ENCODE measurements at regions not wholly inside any gene's neighbourhood (a gene's known extent, or its start where the extent isn't known, plus 50 kb on each side); places are given as distances from the start of the nearest gene placed in this dataset.

DNA sequence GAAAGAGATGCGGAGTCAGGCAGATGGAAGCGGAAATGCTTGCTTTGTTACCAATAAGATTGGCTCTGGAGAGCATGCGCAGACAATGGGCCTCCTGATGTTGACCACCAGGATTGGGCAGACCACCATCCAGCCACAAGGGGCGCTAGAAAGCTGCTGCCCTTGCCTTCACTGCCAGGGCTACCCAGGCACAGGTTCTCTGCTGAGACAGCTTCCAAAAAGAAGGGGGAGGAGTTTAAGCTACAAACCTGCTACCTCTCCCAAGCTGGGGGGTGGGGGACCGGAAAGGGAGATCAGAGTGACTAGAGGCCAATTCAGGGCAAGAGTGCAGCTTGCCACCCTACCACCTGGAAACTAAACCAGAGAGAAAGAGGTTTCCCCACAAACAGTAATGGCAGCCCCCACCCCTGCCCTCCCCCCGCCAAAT lies 369.7 kb downstream of the RRAGC start:
- Mint-ChIP-seq H3K27me3 (ENCODE audit: low read depth) (no peaks in the 10 kb centered on the region; the same call in none of the 2 replicates), H3K27ac (peak overlapping the region; percentile 92), H3K4me1 (peaks cover 55% of the 10 kb centered on the region), H3K4me3 (no peak overlapping the region), H3K9me3 (peaks cover 9% of the 10 kb centered on the region), H3K36me3 (peaks cover 7% of the 10 kb centered on the region)
- ATAC-seq = peak; percentile 96
- POLR2A ChIA-PET = interaction anchor here (0.6 to 1.1 kb wide), 6 partner anchors 9 to 443 kb away, joined by 3 to 5 read pairs (median 4); partner anchors contain the start of gene POU3F1
- TF ChIP-seq SP1 (CRISPR knock-in tag; conservative IDR thresholded peaks at IDR 0.05) = peak; percentile 77
- TF ChIP-seq NFYB (CRISPR knock-in tag; conservative IDR thresholded peaks at IDR 0.05; ENCODE audit: low read depth) = peak; percentile 60
- TF ChIP-seq ELF4 (CRISPR knock-in tag; IDR thresholded peaks at IDR 0.05; ENCODE audit: low read depth) = no peak
- peak; percentile 64; the same call in 1 of the 2 replicates for TF ChIP-seq TEAD1 (CRISPR knock-in tag; IDR thresholded peaks at IDR 0.05)
- TF ChIP-seq NR1H2 (CRISPR knock-in tag; IDR thresholded peaks at IDR 0.05) = no peak
- peak; percentile 65; the same call in 1 of the 2 replicates for TF ChIP-seq FOXK1 (CRISPR knock-in tag; IDR thresholded peaks at IDR 0.05)
- TF ChIP-seq NFE2L1 (CRISPR knock-in tag; IDR thresholded peaks at IDR 0.05) = no peak
- TF ChIP-seq, protein P1, sequence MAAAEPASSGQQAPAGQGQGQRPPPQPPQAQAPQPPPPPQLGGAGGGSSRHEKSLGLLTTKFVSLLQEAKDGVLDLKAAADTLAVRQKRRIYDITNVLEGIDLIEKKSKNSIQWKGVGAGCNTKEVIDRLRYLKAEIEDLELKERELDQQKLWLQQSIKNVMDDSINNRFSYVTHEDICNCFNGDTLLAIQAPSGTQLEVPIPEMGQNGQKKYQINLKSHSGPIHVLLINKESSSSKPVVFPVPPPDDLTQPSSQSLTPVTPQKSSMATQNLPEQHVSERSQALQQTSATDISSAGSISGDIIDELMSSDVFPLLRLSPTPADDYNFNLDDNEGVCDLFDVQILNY (CRISPR knock-in tag; IDR thresholded peaks at IDR 0.05) = no peak
- no peak for TF ChIP-seq OVOL2 (CRISPR knock-in tag; IDR thresholded peaks at IDR 0.05; ENCODE audit: borderline replicate concordance)
- no peak for TF ChIP-seq CREM (CRISPR knock-in tag; IDR thresholded peaks at IDR 0.05)
- TF ChIP-seq, protein P2, sequence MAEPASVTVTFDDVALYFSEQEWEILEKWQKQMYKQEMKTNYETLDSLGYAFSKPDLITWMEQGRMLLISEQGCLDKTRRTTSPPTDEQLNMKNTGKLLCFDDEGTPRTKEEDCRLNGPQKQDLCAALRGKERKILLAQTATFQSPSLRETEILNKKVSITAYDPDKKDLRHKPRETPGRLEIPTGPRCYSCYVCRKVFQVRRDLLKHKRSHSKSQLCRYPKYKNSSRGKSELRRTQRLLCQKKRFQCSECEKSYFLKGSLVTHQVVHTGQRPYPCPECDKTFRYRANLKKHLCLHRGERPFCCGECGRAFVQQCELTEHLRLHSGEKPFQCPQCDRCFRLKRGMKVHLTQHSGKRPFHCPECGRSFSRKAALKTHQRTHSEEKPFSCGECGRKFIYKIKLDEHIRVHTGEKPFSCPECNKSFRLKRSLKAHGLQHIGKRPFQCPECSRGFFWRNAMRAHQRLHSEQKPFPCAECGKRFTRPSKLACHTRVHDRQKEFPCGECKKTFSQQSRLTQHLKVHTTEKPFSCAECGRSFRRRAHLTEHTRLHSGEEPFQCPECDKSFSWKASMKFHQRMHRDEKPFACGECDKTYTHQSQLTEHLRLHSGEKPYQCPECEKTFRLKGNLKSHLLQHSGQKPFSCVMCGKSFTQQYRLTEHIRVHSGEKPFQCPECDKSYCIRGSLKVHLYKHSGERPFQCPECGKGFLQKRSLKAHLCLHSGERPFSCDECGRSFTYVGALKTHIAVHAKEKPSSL (CRISPR knock-in tag; conservative IDR thresholded peaks at IDR 0.05) = no peak
- TF ChIP-seq, protein P3, sequence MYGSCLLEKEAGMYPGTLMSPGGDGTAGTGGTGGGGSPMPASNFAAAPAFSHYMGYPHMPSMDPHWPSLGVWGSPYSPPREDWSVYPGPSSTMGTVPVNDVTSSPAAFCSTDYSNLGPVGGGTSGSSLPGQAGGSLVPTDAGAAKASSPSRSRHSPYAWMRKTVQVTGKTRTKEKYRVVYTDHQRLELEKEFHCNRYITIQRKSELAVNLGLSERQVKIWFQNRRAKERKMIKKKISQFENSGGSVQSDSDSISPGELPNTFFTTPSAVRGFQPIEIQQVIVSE (CRISPR knock-in tag; IDR thresholded peaks at IDR 0.05; ENCODE audit: borderline replicate concordance) = no peak
- TF ChIP-seq ATF3 (CRISPR knock-in tag; conservative IDR thresholded peaks at IDR 0.05) = no peak
- 0 out of 2 replicates have a peak, but pooled peaks have one; percentile 17 for TF ChIP-seq PRRX2 (CRISPR knock-in tag; IDR thresholded peaks at IDR 0.05)
- TF ChIP-seq FOXP1 (CRISPR knock-in tag; IDR thresholded peaks at IDR 0.05; ENCODE audit: borderline replicate concordance) = peak; percentile 46; the same call in 1 of the 2 replicates
- TF ChIP-seq, protein P4, sequence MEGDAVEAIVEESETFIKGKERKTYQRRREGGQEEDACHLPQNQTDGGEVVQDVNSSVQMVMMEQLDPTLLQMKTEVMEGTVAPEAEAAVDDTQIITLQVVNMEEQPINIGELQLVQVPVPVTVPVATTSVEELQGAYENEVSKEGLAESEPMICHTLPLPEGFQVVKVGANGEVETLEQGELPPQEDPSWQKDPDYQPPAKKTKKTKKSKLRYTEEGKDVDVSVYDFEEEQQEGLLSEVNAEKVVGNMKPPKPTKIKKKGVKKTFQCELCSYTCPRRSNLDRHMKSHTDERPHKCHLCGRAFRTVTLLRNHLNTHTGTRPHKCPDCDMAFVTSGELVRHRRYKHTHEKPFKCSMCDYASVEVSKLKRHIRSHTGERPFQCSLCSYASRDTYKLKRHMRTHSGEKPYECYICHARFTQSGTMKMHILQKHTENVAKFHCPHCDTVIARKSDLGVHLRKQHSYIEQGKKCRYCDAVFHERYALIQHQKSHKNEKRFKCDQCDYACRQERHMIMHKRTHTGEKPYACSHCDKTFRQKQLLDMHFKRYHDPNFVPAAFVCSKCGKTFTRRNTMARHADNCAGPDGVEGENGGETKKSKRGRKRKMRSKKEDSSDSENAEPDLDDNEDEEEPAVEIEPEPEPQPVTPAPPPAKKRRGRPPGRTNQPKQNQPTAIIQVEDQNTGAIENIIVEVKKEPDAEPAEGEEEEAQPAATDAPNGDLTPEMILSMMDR (IDR thresholded peaks at IDR 0.05) = peak; percentile 87
- TF ChIP-seq ZNF281 (CRISPR knock-in tag; IDR thresholded peaks at IDR 0.05) = peak; percentile 85; the same call in 1 of the 2 replicates
- peak; percentile 49; the same call in 1 of the 2 replicates for TF ChIP-seq MAX (CRISPR knock-in tag; IDR thresholded peaks at IDR 0.05)
- TF ChIP-seq ZNF396 (CRISPR knock-in tag; IDR thresholded peaks at IDR 0.05; ENCODE audit: borderline replicate concordance) = no peak
- no peak for TF ChIP-seq CREB1 (CRISPR knock-in tag; IDR thresholded peaks at IDR 0.05)
- no peak for TF ChIP-seq ZNF671 (CRISPR knock-in tag; IDR thresholded peaks at IDR 0.05)
- TF ChIP-seq JAZF1 (CRISPR knock-in tag; IDR thresholded peaks at IDR 0.05) = no peak
- no peak for TF ChIP-seq TCF7 (CRISPR knock-in tag; IDR thresholded peaks at IDR 0.05; ENCODE audit: low read depth)
- TF ChIP-seq HMGXB4 (CRISPR knock-in tag; IDR thresholded peaks at IDR 0.05) = 0 out of 2 replicates have a peak, but pooled peaks have one; percentile 44
- no peak for TF ChIP-seq SOX15 (CRISPR knock-in tag; IDR thresholded peaks at IDR 0.05)
- peak; percentile 95 for DNase-seq (ENCODE audit: low spot score)
- CTCF ChIA-PET = interaction anchor here (0.6 to 2.8 kb wide), 66 partner anchors 9 to 823 kb away, joined by 3 to 36 read pairs (median 4); partner anchors contain the start of genes MTF1 and POU3F1

Data from WTC11 (cell line).